Liver (tissue), 3 donors: ENCODE measurements at regions not wholly inside any gene's neighbourhood (a gene's known extent, or its start where the extent isn't known, plus 50 kb on each side); places are given as distances from the start of the nearest gene placed in this dataset.

Source experiments
- ATF3 ChIP-seq: IDR thresholded peaks from 2 replicates; pipeline ENCODE4 v1.6.1; 2016; ENCODE audit warnings: antibody characterized with exemption
- CTCF ChIP-seq: fragments of 150-350 bp; IDR thresholded peaks from 2 replicates; pipeline ENCODE4 v1.5.1; 2017; ENCODE audit warnings: improper control_type of control experiment, low read depth, low read length; ENCODE audit not compliant: missing input control
- FOXA1 ChIP-seq: IDR thresholded peaks from 2 replicates; pipeline ENCODE4 v1.6.1; 2016; ENCODE audit warnings: antibody characterized with exemption
- YY1 ChIP-seq: IDR thresholded peaks from 2 replicates; pipeline ENCODE4 v1.6.1; 2016; ENCODE audit warnings: antibody characterized with exemption, mild to moderate bottlenecking
- TF ChIP-seq, protein P1 (sequence below): IDR thresholded peaks from 2 replicates; pipeline ENCODE4 v1.6.1; 2016; ENCODE audit warnings: antibody characterized with exemption
- donor health status: healthy.
- donor health status: healthy.

DNA sequence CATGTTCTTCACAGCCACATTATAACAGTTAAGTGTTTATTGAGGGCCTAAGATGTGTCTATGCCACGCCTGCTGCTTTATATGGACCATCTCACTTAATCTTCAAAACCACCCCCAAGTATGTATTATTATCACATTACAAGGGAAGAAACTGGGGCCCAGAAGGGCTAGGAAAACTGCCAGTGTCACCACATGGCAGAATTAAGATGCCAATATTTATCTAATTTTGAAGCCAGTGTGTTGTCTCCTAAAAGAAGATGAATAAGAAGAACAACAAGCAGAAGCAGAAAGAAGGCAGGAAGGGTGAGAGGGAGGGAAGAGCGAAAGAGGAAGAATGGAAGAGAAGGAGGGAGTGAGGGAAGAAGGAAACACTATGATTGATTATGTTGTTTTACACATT lies 491.3 kb upstream of the IL12A start:
- TF ChIP-seq CTCF, result no peak
- TF ChIP-seq, protein P1, sequence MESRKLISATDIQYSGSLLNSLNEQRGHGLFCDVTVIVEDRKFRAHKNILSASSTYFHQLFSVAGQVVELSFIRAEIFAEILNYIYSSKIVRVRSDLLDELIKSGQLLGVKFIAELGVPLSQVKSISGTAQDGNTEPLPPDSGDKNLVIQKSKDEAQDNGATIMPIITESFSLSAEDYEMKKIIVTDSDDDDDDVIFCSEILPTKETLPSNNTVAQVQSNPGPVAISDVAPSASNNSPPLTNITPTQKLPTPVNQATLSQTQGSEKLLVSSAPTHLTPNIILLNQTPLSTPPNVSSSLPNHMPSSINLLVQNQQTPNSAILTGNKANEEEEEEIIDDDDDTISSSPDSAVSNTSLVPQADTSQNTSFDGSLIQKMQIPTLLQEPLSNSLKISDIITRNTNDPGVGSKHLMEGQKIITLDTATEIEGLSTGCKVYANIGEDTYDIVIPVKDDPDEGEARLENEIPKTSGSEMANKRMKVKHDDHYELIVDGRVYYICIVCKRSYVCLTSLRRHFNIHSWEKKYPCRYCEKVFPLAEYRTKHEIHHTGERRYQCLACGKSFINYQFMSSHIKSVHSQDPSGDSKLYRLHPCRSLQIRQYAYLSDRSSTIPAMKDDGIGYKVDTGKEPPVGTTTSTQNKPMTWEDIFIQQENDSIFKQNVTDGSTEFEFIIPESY, result no peak
- no peak for TF ChIP-seq ATF3
- TF ChIP-seq YY1, result no peak
- TF ChIP-seq FOXA1, result no peak
